GM12891 (cell line): ENCODE measurements at regions not wholly inside any gene's neighbourhood (a gene's known extent, or its start where the extent isn't known, plus 50 kb on each side); places are given as distances from the start of the nearest gene placed in this dataset.

Experiments
- PAX5 ChIP-seq: IDR thresholded peaks from 2 replicates; pipeline ENCODE4 v1.6.1; 2011; ENCODE audit warnings: low read length, moderate library complexity, mild to moderate bottlenecking; ENCODE audit not compliant: insufficient read depth, severe bottlenecking
- POLR2A ChIP-seq: IDR thresholded peaks from 2 replicates; pipeline ENCODE4 v1.6.1; 2011; ENCODE audit warnings: low read depth, low read length, control low read depth
- POLR2AphosphoS5 ChIP-seq: IDR thresholded peaks from 2 replicates; pipeline ENCODE4 v1.6.1; 2011; ENCODE audit warnings: low read depth, low read length, control low read depth
- SPI1 ChIP-seq: IDR thresholded peaks from 2 replicates; pipeline ENCODE4 v1.6.1; 2011; ENCODE audit warnings: low read depth, low read length, control low read depth
- TAF1 ChIP-seq: IDR thresholded peaks from 2 replicates; pipeline ENCODE4 v1.6.1; 2011; ENCODE audit warnings: low read depth, low read length, control low read depth

- TF ChIP-seq POLR2A (no peak), SPI1 (no peak), TAF1 (no peak), POLR2AphosphoS5 (no peak), PAX5 (no peak)
These were observed 428.8 kb upstream of the JARID2 start for GRCh38 chr6:14817074-14817473.
